WTC11 (cell line): ENCODE measurements at regions not wholly inside any gene's neighbourhood (a gene's known extent, or its start where the extent isn't known, plus 50 kb on each side); places are given as distances from the start of the nearest gene placed in this dataset.

Experiments used
- ATAC-seq: fragments of 200-7000 bp; cut with Tn5 transposase; 2 replicates; pipeline ENCODE4 v1.10.0; 2021; ENCODE audit warnings: mild to moderate bottlenecking, moderate library complexity
- CTCF ChIA-PET: fragments of 300-600 bp; sonication (Branson Sonifier 250); formaldehyde crosslinking; loops from one replicate; lab custom pipeline; 2021; ENCODE audit warnings: antibody characterized with exemption; lab: Charles Lee
- POLR2A ChIA-PET: fragments of 350-600 bp; sonication (Branson Sonifier 250); formaldehyde crosslinking; loops from one replicate; lab custom pipeline; 2021; ENCODE audit warnings: antibody characterized with exemption; lab: Charles Lee
- DNase-seq: peaks from one replicate; pipeline ENCODE4 v3.0.0; 2021; ENCODE audit warnings: low spot score
- H3K27ac Mint-ChIP-seq: 2 replicates; pipeline ENCODE4 v1.8.0; 2021; ENCODE audit warnings: mixed read lengths
- H3K27me3 Mint-ChIP-seq: 2 replicates; pipeline ENCODE4 v1.8.0; 2021; ENCODE audit warnings: low read depth, mild to moderate bottlenecking, moderate library complexity, mixed read lengths
- H3K36me3 Mint-ChIP-seq: 2 replicates; pipeline ENCODE4 v1.8.0; 2021; ENCODE audit warnings: mixed read lengths
- H3K4me1 Mint-ChIP-seq: 2 replicates; pipeline ENCODE4 v1.8.0; 2022; ENCODE audit warnings: mixed read lengths
- H3K4me3 Mint-ChIP-seq: 2 replicates; pipeline ENCODE4 v1.8.0; 2021; ENCODE audit warnings: mild to moderate bottlenecking, moderate library complexity, mixed read lengths
- H3K9me3 Mint-ChIP-seq: 2 replicates; pipeline ENCODE4 v1.8.0; 2021; ENCODE audit warnings: mixed read lengths
- AFF4 ChIP-seq: sonication (generic); formaldehyde crosslinking; IDR thresholded peaks from 2 replicates; pipeline ENCODE4 v1.8.1; 2023; ENCODE audit warnings: mild to moderate bottlenecking, missing genetic modification reagents, borderline replicate concordance
- ARID4B ChIP-seq: sonication (generic); formaldehyde crosslinking; IDR thresholded peaks from 2 replicates; pipeline ENCODE4 v1.8.0; 2023; ENCODE audit warnings: missing genetic modification reagents, mild to moderate bottlenecking, borderline replicate concordance
- ATF1 ChIP-seq: sonication (generic); formaldehyde crosslinking; IDR thresholded peaks from 2 replicates; pipeline ENCODE4 v1.8.1; 2023; ENCODE audit warnings: mild to moderate bottlenecking, moderate library complexity, missing genetic modification reagents
- ATF6 ChIP-seq: sonication (generic); formaldehyde crosslinking; IDR thresholded peaks from 2 replicates; pipeline ENCODE4 v1.8.1; 2023; ENCODE audit warnings: mild to moderate bottlenecking, missing genetic modification reagents
- CREB1 ChIP-seq: sonication (generic); formaldehyde crosslinking; IDR thresholded peaks from 2 replicates; pipeline ENCODE4 v1.8.0; 2023; ENCODE audit warnings: mild to moderate bottlenecking, missing genetic modification reagents
- ELF4 ChIP-seq: sonication (generic); formaldehyde crosslinking; IDR thresholded peaks from 2 replicates; pipeline ENCODE4 v1.8.1; 2022; ENCODE audit warnings: low read depth, mild to moderate bottlenecking, moderate library complexity, missing genetic modification reagents
- EMX1 ChIP-seq: fragments of 250-450 bp; sonication (Bioruptor Pico); IDR thresholded peaks from 2 replicates; pipeline ENCODE4 v1.8.0; 2021; ENCODE audit warnings: mild to moderate bottlenecking
- HMGA2 ChIP-seq: fragments of 250-450 bp; sonication (Bioruptor Pico); IDR thresholded peaks from 2 replicates; pipeline ENCODE4 v1.4.0; 2021; ENCODE audit warnings: mild to moderate bottlenecking, moderate library complexity
- HMGXB4 ChIP-seq: sonication (generic); formaldehyde crosslinking; IDR thresholded peaks from 2 replicates; pipeline ENCODE4 v1.8.1; 2023; ENCODE audit warnings: mild to moderate bottlenecking, moderate library complexity, missing genetic modification reagents
- MAX ChIP-seq: sonication (generic); formaldehyde crosslinking; IDR thresholded peaks from 2 replicates; pipeline ENCODE4 v1.8.0; 2022; ENCODE audit warnings: mild to moderate bottlenecking, missing genetic modification reagents
- MLX ChIP-seq: sonication (generic); formaldehyde crosslinking; IDR thresholded peaks from 2 replicates; pipeline ENCODE4 v1.8.1; 2023; ENCODE audit warnings: mild to moderate bottlenecking, missing genetic modification reagents, moderate library complexity
- MXD4 ChIP-seq: fragments of 250-450 bp; sonication (Bioruptor Pico); IDR thresholded peaks from 2 replicates; pipeline ENCODE4 v1.8.0; 2021; ENCODE audit warnings: mild to moderate bottlenecking, moderate library complexity, borderline replicate concordance
- MYBL2 ChIP-seq: sonication (generic); formaldehyde crosslinking; IDR thresholded peaks from 2 replicates; pipeline ENCODE4 v1.8.1; 2023; ENCODE audit warnings: mild to moderate bottlenecking, moderate library complexity, missing genetic modification reagents
- NFE2L1 ChIP-seq: sonication (generic); formaldehyde crosslinking; IDR thresholded peaks from 2 replicates; pipeline ENCODE4 v1.8.1; 2023; ENCODE audit warnings: missing genetic modification reagents
- TEAD4 ChIP-seq: sonication (generic); formaldehyde crosslinking; IDR thresholded peaks from 2 replicates; pipeline ENCODE4 v1.8.0; 2022; ENCODE audit warnings: mild to moderate bottlenecking, missing genetic modification reagents
- ZMAT4 ChIP-seq: fragments of 250-450 bp; sonication (Bioruptor Pico); IDR thresholded peaks from 2 replicates; pipeline ENCODE4 v1.9.0; 2021; ENCODE audit warnings: mild to moderate bottlenecking
- ZNF219 ChIP-seq: sonication (generic); formaldehyde crosslinking; IDR thresholded peaks from 2 replicates; pipeline ENCODE4 v1.8.0; 2023; ENCODE audit warnings: missing genetic modification reagents, mild to moderate bottlenecking, borderline replicate concordance
- ZNF396 ChIP-seq: fragments of 250-450 bp; sonication (Bioruptor Pico); IDR thresholded peaks from 2 replicates; pipeline ENCODE4 v1.8.0; 2021; ENCODE audit warnings: mild to moderate bottlenecking, moderate library complexity, borderline replicate concordance
- ZNF425 ChIP-seq: fragments of 250-450 bp; sonication (Bioruptor Pico); conservative IDR thresholded peaks from 2 replicates; pipeline ENCODE4 v1.9.0; 2021; ENCODE audit warnings: mild to moderate bottlenecking

- TF ChIP-seq ZNF396 (CRISPR knock-in tag) = no peak
- no peak for TF ChIP-seq ATF6 (CRISPR knock-in tag)
- no peak for TF ChIP-seq TEAD4
- no peak for TF ChIP-seq ATF1 (CRISPR knock-in tag)
Observed at GRCh38 chr4:120454788-120455187, 388.1 kb upstream of the MAD2L1 start (continued).

- DNase-seq (no peak), ATAC-seq (no peak)
- ChIA-PET POLR2A (no interaction called here), CTCF (no interaction called here)
- Mint-ChIP-seq H3K9me3 (no peaks in the 10 kb centered on the region), H3K27ac (no peak overlapping the region), H3K4me1 (no peaks in the 10 kb centered on the region), H3K4me3 (no peak overlapping the region), H3K27me3 (no peaks in the 10 kb centered on the region), H3K36me3 (no peaks in the 10 kb centered on the region)
- no peak for TF ChIP-seq EMX1 (CRISPR knock-in tag)
- no peak for TF ChIP-seq NFE2L1
- TF ChIP-seq ARID4B = no peak
Observed at GRCh38 chr4:120452536-120452935, 385.9 kb upstream of the MAD2L1 start.

GRCh38 chr4:120452001-120452400, 385.4 kb upstream of the MAD2L1 start:
- TF ChIP-seq ZNF425 (CRISPR knock-in tag) (no peak), ZNF396 (CRISPR knock-in tag) (no peak), ZMAT4 (CRISPR knock-in tag) (no peak), HMGXB4 (CRISPR knock-in tag) (no peak), MYBL2 (CRISPR knock-in tag) (no peak), ELF4 (CRISPR knock-in tag) (no peak), CREB1 (CRISPR knock-in tag) (no peak), MAX (CRISPR knock-in tag) (no peak), MLX (CRISPR knock-in tag) (no peak), MXD4 (CRISPR knock-in tag) (no peak), AFF4 (no peak), HMGA2 (CRISPR knock-in tag) (no peak), ZNF219 (no peak)
- Mint-ChIP-seq H3K4me3 (no peak overlapping the region), H3K9me3 (no peaks in the 10 kb centered on the region), H3K4me1 (no peaks in the 10 kb centered on the region), H3K27me3 (no peaks in the 10 kb centered on the region), H3K36me3 (no peaks in the 10 kb centered on the region), H3K27ac (no peak overlapping the region)
- ATAC-seq (no peak), DNase-seq (no peak)
- ChIA-PET CTCF (no interaction called here), POLR2A (no interaction called here)
